Fibroblast of peridontal ligament (primary cell): ENCODE measurements at regions not wholly inside any gene's neighbourhood (a gene's known extent, or its start where the extent isn't known, plus 50 kb on each side); places are given as distances from the start of the nearest gene placed in this dataset.

Experiments used
- DNase-seq: peaks from one replicate; pipeline ENCODE4 v3.0.0-alpha.2; 2010; ENCODE audit errors: extremely low read depth

- DNase-seq = no peak
These were observed 105.4 kb upstream of the LCLAT1 start for GRCh38 chr2:30341500-30342267.

GRCh38 chr2:30346471-30347169 is 100.4 kb upstream of the LCLAT1 start:
- no peak for DNase-seq

GRCh38 chr2:30348825-30349224 is 98.2 kb upstream of the LCLAT1 start:
- DNase-seq = no peak

GRCh38 chr2:30349691-30350090 is 97.4 kb upstream of the LCLAT1 start:
- no peak for DNase-seq

GRCh38 chr2:30351116-30351515 is 95.9 kb upstream of the LCLAT1 start:
- no peak for DNase-seq

- DNase-seq = no peak
These were observed 95.1 kb upstream of the LCLAT1 start for GRCh38 chr2:30351949-30352348.

GRCh38 chr2:30354150-30354549 is 92.9 kb upstream of the LCLAT1 start:
- DNase-seq = no peak

- DNase-seq = no peak
These were observed 92.4 kb upstream of the LCLAT1 start for GRCh38 chr2:30354621-30355020.

GRCh38 chr2:30355306-30355705 is 91.7 kb upstream of the LCLAT1 start:
- DNase-seq = no peak

GRCh38 chr2:30356071-30356470 is 91.0 kb upstream of the LCLAT1 start:
- no peak for DNase-seq

- no peak for DNase-seq
These were observed 90.3 kb upstream of the LCLAT1 start for GRCh38 chr2:30356776-30357175.

GRCh38 chr2:30358351-30358750 is 88.7 kb upstream of the LCLAT1 start:
- no peak for DNase-seq

- DNase-seq = no peak
These were observed 88.2 kb upstream of the LCLAT1 start for GRCh38 chr2:30358842-30359241.

- DNase-seq = no peak
These were observed 87.3 kb upstream of the LCLAT1 start for GRCh38 chr2:30359644-30360167.

GRCh38 chr2:30361751-30362394 is 85.2 kb upstream of the LCLAT1 start:
- DNase-seq = no peak

GRCh38 chr2:30362468-30363081 is 84.5 kb upstream of the LCLAT1 start:
- peak; percentile 53 for DNase-seq

- DNase-seq = no peak
These were observed 83.6 kb upstream of the LCLAT1 start for GRCh38 chr2:30363406-30363805.

- DNase-seq = no peak
These were observed 81.8 kb upstream of the LCLAT1 start for GRCh38 chr2:30365201-30365600.

GRCh38 chr2:30366199-30366691 is 80.8 kb upstream of the LCLAT1 start:
- no peak for DNase-seq

- DNase-seq = peak; percentile 24
These were observed 79.6 kb upstream of the LCLAT1 start for GRCh38 chr2:30367232-30368070.

GRCh38 chr2:30368258-30368657 is 78.8 kb upstream of the LCLAT1 start:
- no peak for DNase-seq
